ENCODE measurements at regions not wholly inside any gene's neighbourhood (a gene's known extent, or its start where the extent isn't known, plus 50 kb on each side); places are given as distances from the start of the nearest gene placed in this dataset.

DNA sequence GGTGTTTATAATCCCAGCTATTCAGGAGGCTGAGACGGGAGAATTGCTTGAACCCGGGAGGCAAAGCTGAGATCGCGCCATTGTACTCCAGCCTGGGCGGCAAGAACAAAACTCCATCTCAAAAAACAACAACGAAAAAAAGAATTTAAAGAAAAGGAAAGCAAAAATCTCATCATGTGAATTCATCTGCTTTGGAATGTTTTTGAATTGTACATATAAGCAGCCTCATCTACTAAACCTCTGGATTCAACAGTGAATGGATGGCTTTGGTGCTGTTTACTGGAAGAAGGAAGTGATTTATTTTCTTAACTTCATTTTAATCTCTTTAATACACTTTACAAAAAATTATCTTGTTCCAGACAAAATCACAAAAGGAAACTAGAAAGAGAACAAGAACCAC lies 51.8 kb upstream of the PNRC1 start:
- POLR2A ChIA-PET = no interaction called here
- TF ChIP-seq, protein P1, sequence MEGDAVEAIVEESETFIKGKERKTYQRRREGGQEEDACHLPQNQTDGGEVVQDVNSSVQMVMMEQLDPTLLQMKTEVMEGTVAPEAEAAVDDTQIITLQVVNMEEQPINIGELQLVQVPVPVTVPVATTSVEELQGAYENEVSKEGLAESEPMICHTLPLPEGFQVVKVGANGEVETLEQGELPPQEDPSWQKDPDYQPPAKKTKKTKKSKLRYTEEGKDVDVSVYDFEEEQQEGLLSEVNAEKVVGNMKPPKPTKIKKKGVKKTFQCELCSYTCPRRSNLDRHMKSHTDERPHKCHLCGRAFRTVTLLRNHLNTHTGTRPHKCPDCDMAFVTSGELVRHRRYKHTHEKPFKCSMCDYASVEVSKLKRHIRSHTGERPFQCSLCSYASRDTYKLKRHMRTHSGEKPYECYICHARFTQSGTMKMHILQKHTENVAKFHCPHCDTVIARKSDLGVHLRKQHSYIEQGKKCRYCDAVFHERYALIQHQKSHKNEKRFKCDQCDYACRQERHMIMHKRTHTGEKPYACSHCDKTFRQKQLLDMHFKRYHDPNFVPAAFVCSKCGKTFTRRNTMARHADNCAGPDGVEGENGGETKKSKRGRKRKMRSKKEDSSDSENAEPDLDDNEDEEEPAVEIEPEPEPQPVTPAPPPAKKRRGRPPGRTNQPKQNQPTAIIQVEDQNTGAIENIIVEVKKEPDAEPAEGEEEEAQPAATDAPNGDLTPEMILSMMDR (IDR thresholded peaks at IDR 0.05; ENCODE audit: insufficient read depth, low read depth, low read length) = no peak
- CTCF ChIA-PET = no interaction called here

DNA sequence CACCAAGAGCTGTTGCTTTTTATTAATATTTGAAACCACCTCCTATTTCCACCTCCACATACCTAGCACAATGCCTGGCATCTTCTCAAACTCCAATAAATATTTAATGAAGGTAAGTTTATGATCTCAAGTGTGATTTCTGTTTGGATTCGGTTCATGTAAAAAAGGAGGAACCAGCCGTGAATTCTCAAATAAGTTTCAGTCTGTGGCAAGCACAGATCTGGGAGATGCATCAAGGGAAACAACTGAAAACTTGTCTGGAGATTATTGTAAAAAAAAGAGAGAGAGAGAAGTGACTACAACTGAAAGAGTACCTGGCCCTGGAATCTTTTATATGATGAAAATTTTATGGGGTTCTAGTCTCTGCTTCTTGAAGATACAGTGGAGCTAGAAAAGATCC lies 52.8 kb upstream of the PNRC1 start:
- POLR2A ChIA-PET = no interaction called here
- CTCF ChIA-PET = no interaction called here
- no peak for DNase-seq (ENCODE audit: low read depth)

More for the DNA sequence above, 51.8 kb upstream of the PNRC1 start:
- no peak overlapping the region for H3K4me3 ChIP-seq (ENCODE audit: low read depth, low read length)
- H3K36me3 ChIP-seq (ENCODE audit: control insufficient read depth, insufficient read depth, low read length) = no peaks in the 10 kb centered on the region
- no peaks in the 10 kb centered on the region for H3K27me3 ChIP-seq (ENCODE audit: control insufficient read depth, insufficient read depth, low read length)
- DNase-seq (ENCODE audit: low read depth) = no peak

DNA sequence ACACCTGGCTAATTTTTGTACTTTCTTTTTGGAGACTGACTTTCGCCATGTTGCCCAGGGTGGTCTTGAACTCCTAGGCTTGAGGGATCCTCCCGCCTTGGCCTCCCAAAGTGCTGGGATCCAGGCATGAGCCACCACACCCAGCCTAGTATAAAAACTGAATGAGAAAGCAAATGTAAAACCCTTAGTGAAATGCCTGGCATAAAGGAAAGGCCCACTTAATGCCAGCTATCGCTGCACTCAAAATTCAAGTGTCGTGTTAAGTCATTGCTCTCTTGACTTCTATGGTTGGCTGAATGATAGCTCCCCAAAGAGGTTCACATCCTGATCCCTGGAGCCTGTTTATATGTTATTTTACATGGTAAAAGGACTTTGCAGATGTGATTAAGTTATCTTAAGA lies 54.4 kb upstream of the PNRC1 start:
- Histone ChIP-seq H3K27me3 (ENCODE audit: control insufficient read depth, insufficient read depth, low read length) (no peaks in the 10 kb centered on the region), H3K4me3 (ENCODE audit: low read depth, low read length) (no peak overlapping the region), H3K36me3 (ENCODE audit: control insufficient read depth, insufficient read depth, low read length) (no peaks in the 10 kb centered on the region)
- CTCF ChIA-PET = interaction anchor here (1.2 kb wide), 1 partner anchor 44 kb away, joined by 3 read pairs; no protein-coding TSS in a partner anchor
- TF ChIP-seq, protein P1 (IDR thresholded peaks at IDR 0.05; ENCODE audit: insufficient read depth, low read depth, low read length) = no peak
- no peak for DNase-seq (ENCODE audit: low read depth)
- POLR2A ChIA-PET = no interaction called here

More for the DNA sequence above, 52.8 kb upstream of the PNRC1 start:
- Histone ChIP-seq H3K4me3 (ENCODE audit: low read depth, low read length) (no peak overlapping the region), H3K36me3 (ENCODE audit: control insufficient read depth, insufficient read depth, low read length) (no peaks in the 10 kb centered on the region), H3K27me3 (ENCODE audit: control insufficient read depth, insufficient read depth, low read length) (no peaks in the 10 kb centered on the region)
- TF ChIP-seq, protein P1 (IDR thresholded peaks at IDR 0.05; ENCODE audit: insufficient read depth, low read depth, low read length) = no peak

DNA sequence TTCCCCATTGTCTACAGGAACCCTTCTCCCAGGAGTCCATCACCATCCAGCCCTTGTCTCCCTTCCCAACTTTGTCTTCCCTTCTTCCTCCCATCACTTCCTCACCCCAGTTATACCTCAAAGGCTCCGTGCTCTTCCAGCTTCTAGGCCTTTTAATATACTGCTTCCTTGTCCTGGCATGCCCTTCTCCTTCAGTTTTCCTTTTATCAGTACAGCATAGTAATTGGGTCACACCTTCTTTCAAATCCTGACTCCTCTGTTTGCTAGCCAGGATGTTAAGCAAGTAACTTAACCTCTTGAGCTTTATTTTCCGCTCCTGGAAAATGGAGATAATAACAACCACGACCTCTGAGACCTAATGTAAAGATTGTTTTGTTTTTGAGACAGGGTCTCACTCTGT lies 54.9 kb upstream of the PNRC1 start:
- no peaks in the 10 kb centered on the region for H3K27me3 ChIP-seq (ENCODE audit: control insufficient read depth, insufficient read depth, low read length)
- TF ChIP-seq, protein P1 (IDR thresholded peaks at IDR 0.05; ENCODE audit: insufficient read depth, low read depth, low read length) = no peak
- H3K4me3 ChIP-seq (ENCODE audit: low read depth, low read length) = no peak overlapping the region
- DNase-seq (ENCODE audit: low read depth) = no peak
- ChIA-PET POLR2A (no interaction called here), CTCF (no interaction called here)
- no peaks in the 10 kb centered on the region for H3K36me3 ChIP-seq (ENCODE audit: control insufficient read depth, insufficient read depth, low read length)

DNA sequence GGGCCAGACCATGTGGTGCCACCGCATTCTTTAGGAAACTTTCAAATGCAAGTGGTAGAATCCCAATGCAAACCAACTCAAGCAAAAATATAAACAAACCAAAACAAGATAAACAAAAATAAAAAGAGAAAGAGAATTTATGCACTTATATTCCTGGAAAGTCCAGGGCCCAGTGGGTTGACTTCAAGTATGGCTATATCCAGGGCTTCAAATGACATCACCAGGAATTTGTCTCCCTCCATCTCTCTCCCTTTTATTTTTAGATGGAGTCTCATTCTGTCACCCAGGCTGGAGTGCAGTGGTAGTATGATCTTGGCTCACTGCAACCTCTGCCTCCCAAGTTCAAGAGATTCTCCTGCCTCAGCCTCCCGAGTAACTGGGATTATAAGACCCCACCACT lies 56.1 kb upstream of the PNRC1 start:
- Histone ChIP-seq H3K4me3 (ENCODE audit: low read depth, low read length) (no peak overlapping the region), H3K36me3 (ENCODE audit: control insufficient read depth, insufficient read depth, low read length) (no peaks in the 10 kb centered on the region), H3K27me3 (ENCODE audit: control insufficient read depth, insufficient read depth, low read length) (no peaks in the 10 kb centered on the region)
- POLR2A ChIA-PET = no interaction called here
- TF ChIP-seq, protein P1 (IDR thresholded peaks at IDR 0.05; ENCODE audit: insufficient read depth, low read depth, low read length) = no peak
- no peak for DNase-seq (ENCODE audit: low read depth)
- CTCF ChIA-PET = no interaction called here
